ENCODE measurements at regions not wholly inside any gene's neighbourhood (a gene's known extent, or its start where the extent isn't known, plus 50 kb on each side); places are given as distances from the start of the nearest gene placed in this dataset.

GRCh38 chr17:34000639-34001038, 254.4 kb upstream of the CCL2 start:
- FAIRE-seq, result no peak
- no peak overlapping the region for H3K9ac ChIP-seq (ENCODE audit: low read length in 3 of 3)
- H3K27ac ChIP-seq (ENCODE audit: low read depth in 2 of 2, low read length in 2 of 2), result no peak overlapping the region
- no peak for DNase-seq
- no peaks in the 10 kb centered on the region for H3K4me1 ChIP-seq (ENCODE audit: control insufficient read depth in 2 of 3, insufficient read depth in 2 of 3, low read depth in 1 of 3, low read length in 3 of 3)
- intact Hi-C loops (cut with DNase I), result no loop called here
- H3K36me3 ChIP-seq (ENCODE audit: control insufficient read depth in 2 of 3, insufficient read depth in 3 of 3, low read length in 3 of 3), result no peaks in the 10 kb centered on the region
- H3K4me3 ChIP-seq (ENCODE audit: low read length in 3 of 3), result no peak overlapping the region
- H3K9me3 ChIP-seq (ENCODE audit: control insufficient read depth in 2 of 3, insufficient read depth in 1 of 3, low read length in 3 of 3), result no peaks in the 10 kb centered on the region
- TF ChIP-seq CTCF (IDR thresholded peaks at IDR 0.05; ENCODE audit: borderline replicate concordance, extremely low read depth, insufficient read depth), result no peak
- no peaks in the 10 kb centered on the region for H3K27me3 ChIP-seq (ENCODE audit: control insufficient read depth, insufficient read depth, low read length)

GRCh38 chr17:34001246-34001645, 253.8 kb upstream of the CCL2 start:
- H3K27me3 ChIP-seq (ENCODE audit: control insufficient read depth, insufficient read depth, low read length), result no peaks in the 10 kb centered on the region
- no peak for TF ChIP-seq CTCF (IDR thresholded peaks at IDR 0.05; ENCODE audit: borderline replicate concordance, extremely low read depth, insufficient read depth)
- H3K9ac ChIP-seq (ENCODE audit: low read length in 3 of 3), result no peak overlapping the region
- no peak overlapping the region for H3K27ac ChIP-seq (ENCODE audit: low read depth in 2 of 2, low read length in 2 of 2)
- no peaks in the 10 kb centered on the region for H3K9me3 ChIP-seq (ENCODE audit: control insufficient read depth in 2 of 3, insufficient read depth in 1 of 3, low read length in 3 of 3)
- no peaks in the 10 kb centered on the region for H3K4me1 ChIP-seq (ENCODE audit: control insufficient read depth in 2 of 3, insufficient read depth in 2 of 3, low read depth in 1 of 3, low read length in 3 of 3)
- intact Hi-C loops (cut with DNase I), result no loop called here
- DNase-seq, result no peak
- no peaks in the 10 kb centered on the region for H3K36me3 ChIP-seq (ENCODE audit: control insufficient read depth in 2 of 3, insufficient read depth in 3 of 3, low read length in 3 of 3)
- no peak for FAIRE-seq
- no peak overlapping the region for H3K4me3 ChIP-seq (ENCODE audit: low read length in 3 of 3)

- intact Hi-C loops (cut with DNase I), result no loop called here
- no peaks in the 10 kb centered on the region for H3K27me3 ChIP-seq (ENCODE audit: control insufficient read depth, insufficient read depth, low read length)
- H3K36me3 ChIP-seq (ENCODE audit: control insufficient read depth in 2 of 3, insufficient read depth in 3 of 3, low read length in 3 of 3), result no peaks in the 10 kb centered on the region
- H3K4me3 ChIP-seq (ENCODE audit: low read length in 3 of 3), result no peak overlapping the region
- H3K4me1 ChIP-seq (ENCODE audit: control insufficient read depth in 2 of 3, insufficient read depth in 2 of 3, low read depth in 1 of 3, low read length in 3 of 3), result no peaks in the 10 kb centered on the region
- H3K9ac ChIP-seq (ENCODE audit: low read length in 3 of 3), result no peak overlapping the region
- H3K9me3 ChIP-seq (ENCODE audit: control insufficient read depth in 2 of 3, insufficient read depth in 1 of 3, low read length in 3 of 3), result no peaks in the 10 kb centered on the region
- FAIRE-seq (no peak), DNase-seq (no peak)
- no peak for TF ChIP-seq CTCF (IDR thresholded peaks at IDR 0.05; ENCODE audit: borderline replicate concordance, extremely low read depth, insufficient read depth)
- H3K27ac ChIP-seq (ENCODE audit: low read depth in 2 of 2, low read length in 2 of 2), result no peak overlapping the region
Observed at GRCh38 chr17:34006126-34006525, 249.0 kb upstream of the CCL2 start.

- no peaks in the 10 kb centered on the region for H3K9me3 ChIP-seq (ENCODE audit: control insufficient read depth in 2 of 3, insufficient read depth in 1 of 3, low read length in 3 of 3)
- no peaks in the 10 kb centered on the region for H3K4me1 ChIP-seq (ENCODE audit: control insufficient read depth in 2 of 3, insufficient read depth in 2 of 3, low read depth in 1 of 3, low read length in 3 of 3)
- no peak overlapping the region for H3K4me3 ChIP-seq (ENCODE audit: low read length in 3 of 3)
- DNase-seq (no peak), FAIRE-seq (no peak)
- H3K27ac ChIP-seq (ENCODE audit: low read depth in 2 of 2, low read length in 2 of 2), result no peak overlapping the region
- no peaks in the 10 kb centered on the region for H3K27me3 ChIP-seq (ENCODE audit: control insufficient read depth, insufficient read depth, low read length)
- intact Hi-C loops (cut with DNase I), result no loop called here
- no peaks in the 10 kb centered on the region for H3K36me3 ChIP-seq (ENCODE audit: control insufficient read depth in 2 of 3, insufficient read depth in 3 of 3, low read length in 3 of 3)
- TF ChIP-seq CTCF (IDR thresholded peaks at IDR 0.05; ENCODE audit: borderline replicate concordance, extremely low read depth, insufficient read depth), result no peak
- H3K9ac ChIP-seq (ENCODE audit: low read length in 3 of 3), result no peak overlapping the region
Observed at GRCh38 chr17:34008125-34008524, 247.0 kb upstream of the CCL2 start.

Data from kidney (tissue), 13 donors.